PC-9 (cell line): ENCODE measurements at regions not wholly inside any gene's neighbourhood (a gene's known extent, or its start where the extent isn't known, plus 50 kb on each side); places are given as distances from the start of the nearest gene placed in this dataset.

Source experiments
- BruUV-seq: library from RNA; stranded (reverse); fragments of 400-500 nt; replicated peaks from 2 replicates; lab custom pipeline; 2021; lab: Mats Ljungman, UMichigan
- CTCF ChIA-PET: fragments of 300-600 bp; sonication (Branson Sonifier 250); formaldehyde crosslinking; loops from one replicate; lab custom pipeline; 2022; ENCODE audit warnings: antibody characterized with exemption; lab: Charles Lee
- POLR2A ChIA-PET: fragments of 300-600 bp; sonication (Branson Sonifier 250); formaldehyde crosslinking; loops from one replicate; lab custom pipeline; 2022; ENCODE audit warnings: antibody characterized with exemption; ENCODE audit not compliant: unreplicated experiment; lab: Charles Lee
- DNase-seq, 2 experiments: peaks; one replicate each; pipeline versions ENCODE4 v3.0.0 to v3.0.0-alpha.2; 2015 to 2022; ENCODE audit warnings: mixed read lengths in 1 of 2
- H2AFZ ChIP-seq: fragments of 200-600 bp; sonication (generic); 2 replicates; pipeline ENCODE4 v1.8.1; 2017; ENCODE audit warnings: antibody characterized with exemption
- H3F3A ChIP-seq: fragments of 200-600 bp; sonication (generic); 2 replicates; pipeline ENCODE4 v1.8.1; 2017; ENCODE audit warnings: antibody characterized with exemption, mild to moderate bottlenecking, low read depth; ENCODE audit not compliant: insufficient read depth
- H3K27ac ChIP-seq: fragments of 200-600 bp; sonication (generic); 2 replicates; pipeline ENCODE4 v1.6.1; 2016; ENCODE audit warnings: mixed run types
- H3K27me3 ChIP-seq: fragments of 200-600 bp; sonication (generic); 2 replicates; pipeline ENCODE4 v1.6.1; 2016; ENCODE audit warnings: low read depth, mixed run types; ENCODE audit not compliant: insufficient read depth
- H3K36me3 ChIP-seq: fragments of 200-600 bp; sonication (generic); 2 replicates; pipeline ENCODE4 v1.6.1; 2016; ENCODE audit warnings: low read depth, mixed run types
- H3K4me1 ChIP-seq: fragments of 200-600 bp; sonication (generic); replicated peaks from 2 replicates; pipeline ENCODE4 v1.6.1; 2016; ENCODE audit warnings: mixed run types; ENCODE audit not compliant: insufficient read depth
- H3K4me2 ChIP-seq: fragments of 200-600 bp; sonication (generic); 2 replicates; pipeline ENCODE4 v1.6.1; 2017; ENCODE audit warnings: mixed run types
- H3K4me3 ChIP-seq: fragments of 200-600 bp; sonication (generic); 2 replicates; pipeline ENCODE4 v1.6.1; 2016; ENCODE audit warnings: mixed run types
- H3K79me2 ChIP-seq: fragments of 200-600 bp; sonication (generic); 2 replicates; pipeline ENCODE4 v1.6.1; 2017; ENCODE audit warnings: low read depth, mixed run types
- H3K9me2 ChIP-seq: fragments of 200-600 bp; sonication (generic); 2 replicates; pipeline ENCODE4 v1.8.1; 2017; ENCODE audit warnings: mild to moderate bottlenecking; ENCODE audit not compliant: insufficient read depth
- H3K9me3 ChIP-seq: fragments of 200-600 bp; sonication (generic); 2 replicates; pipeline ENCODE4 v1.8.1; 2016; ENCODE audit warnings: low read depth; ENCODE audit not compliant: insufficient read depth
- H4K20me1 ChIP-seq: fragments of 200-600 bp; sonication (generic); 2 replicates; pipeline ENCODE4 v1.8.1; 2017; ENCODE audit not compliant: insufficient read depth
- CTCF ChIP-seq: fragments of 200-600 bp; sonication (generic); conservative IDR thresholded peaks from 2 replicates; pipeline ENCODE4 v1.6.1; 2017; ENCODE audit warnings: mixed run types, antibody characterized with exemption, mild to moderate bottlenecking, moderate library complexity
- EZH2 ChIP-seq: fragments of 200-600 bp; sonication (generic); IDR thresholded peaks from 2 replicates; pipeline ENCODE4 v1.8.0; 2017; ENCODE audit warnings: antibody characterized with exemption, low read depth
- intact Hi-C: fragments of 100-400 bp; cut with micrococcal nuclease; formaldehyde crosslinking; loops from one replicate; pipeline ENCODE4 v1.10.0; 2022; ENCODE audit not compliant: unreplicated experiment

- ChIA-PET CTCF (no interaction called here), POLR2A (no interaction called here)
- H3K79me2 ChIP-seq: no peaks in the 10 kb centered on the region
- no peak for DNase-seq
- H3K27me3 ChIP-seq: no peaks in the 10 kb centered on the region
- no peak overlapping the region for H3K4me3 ChIP-seq
- H4K20me1 ChIP-seq: no peaks in the 10 kb centered on the region
- H3K27ac ChIP-seq: no peak overlapping the region
- H3K9me3 ChIP-seq: no peaks in the 10 kb centered on the region
- H2AFZ ChIP-seq: no peak overlapping the region
- H3F3A ChIP-seq: no peaks in the 10 kb centered on the region
- intact Hi-C loops: no loop called here
- H3K9me2 ChIP-seq: no peaks in the 10 kb centered on the region
- H3K36me3 ChIP-seq: no peaks in the 10 kb centered on the region
- no peaks in the 10 kb centered on the region for H3K4me1 ChIP-seq
- H3K4me2 ChIP-seq: no peak overlapping the region
- no peak for TF ChIP-seq CTCF
- TF ChIP-seq EZH2: no peak
- BruUV-seq: no TSS peak
Observed at GRCh38 chr15:95594496-95594895, 736.0 kb upstream of the NR2F2 start.

GRCh38 chr15:95595759-95596158 lies 734.7 kb upstream of the NR2F2 start:
- intact Hi-C loops: no loop called here
- Histone ChIP-seq H3K36me3 (no peaks in the 10 kb centered on the region), H3K27me3 (no peaks in the 10 kb centered on the region), H3K79me2 (no peaks in the 10 kb centered on the region), H4K20me1 (no peaks in the 10 kb centered on the region), H3K9me3 (no peaks in the 10 kb centered on the region), H3K4me2 (no peak overlapping the region), H3K9me2 (no peaks in the 10 kb centered on the region), H3F3A (no peaks in the 10 kb centered on the region), H2AFZ (no peak overlapping the region), H3K4me1 (no peaks in the 10 kb centered on the region), H3K27ac (no peak overlapping the region), H3K4me3 (no peak overlapping the region)
- TF ChIP-seq EZH2: no peak
- no peak for TF ChIP-seq CTCF
- BruUV-seq: no TSS peak
- no peak for DNase-seq
- POLR2A ChIA-PET: no interaction called here
- CTCF ChIA-PET: no interaction called here

GRCh38 chr15:95596496-95596895 lies 734.0 kb upstream of the NR2F2 start:
- TF ChIP-seq CTCF (no peak), EZH2 (no peak)
- Histone ChIP-seq H4K20me1 (no peaks in the 10 kb centered on the region), H3K4me2 (no peak overlapping the region), H2AFZ (no peak overlapping the region), H3K79me2 (no peaks in the 10 kb centered on the region), H3K36me3 (no peaks in the 10 kb centered on the region), H3K27me3 (no peaks in the 10 kb centered on the region), H3F3A (no peaks in the 10 kb centered on the region), H3K4me3 (no peak overlapping the region), H3K9me2 (no peaks in the 10 kb centered on the region), H3K9me3 (no peaks in the 10 kb centered on the region), H3K27ac (no peak overlapping the region), H3K4me1 (no peaks in the 10 kb centered on the region)
- intact Hi-C loops: no loop called here
- ChIA-PET POLR2A (no interaction called here), CTCF (no interaction called here)
- no TSS peak for BruUV-seq
- DNase-seq: no peak
